ENCODE measurements at regions not wholly inside any gene's neighbourhood (a gene's known extent, or its start where the extent isn't known, plus 50 kb on each side); places are given as distances from the start of the nearest gene placed in this dataset.

DNA sequence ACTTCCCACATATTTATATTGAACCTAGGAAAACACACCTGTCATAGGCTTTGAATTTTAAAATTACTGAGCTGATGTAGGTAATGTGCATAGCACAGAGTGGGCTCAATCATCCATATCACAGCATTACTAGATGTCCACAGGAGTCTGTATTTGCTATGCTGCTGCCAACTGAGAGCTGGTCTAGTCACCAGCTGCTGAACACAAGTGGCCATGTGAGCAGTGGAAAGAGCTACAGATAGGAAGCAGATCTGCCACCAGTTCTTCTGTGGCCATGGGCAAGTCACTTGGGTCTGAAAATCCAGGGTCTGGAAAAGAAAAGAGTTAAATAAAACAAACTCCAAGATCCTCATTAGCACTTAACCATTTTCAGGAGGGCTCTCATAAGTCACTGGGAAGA is 91.8 kb downstream of the APIP start:
- H3K9me3 ChIP-seq = no peaks in the 10 kb centered on the region
- no peak overlapping the region for H3K27ac ChIP-seq (ENCODE audit: low read depth in 2 of 2, low read length in 1 of 2)
- ChIA-PET POLR2A (no interaction called here), CTCF (no interaction called here)
- no peaks in the 10 kb centered on the region for H3K9me2 ChIP-seq
- no peaks in the 10 kb centered on the region for H4K20me1 ChIP-seq (ENCODE audit: insufficient read depth)
- H3K4me3 ChIP-seq (ENCODE audit: low read depth in 2 of 2, low read length in 1 of 2) = no peak overlapping the region
- no peak for DNase-seq
- no peak overlapping the region for H3K9ac ChIP-seq
- no peaks in the 10 kb centered on the region for H3K4me1 ChIP-seq (ENCODE audit: control insufficient read depth in 1 of 2, insufficient read depth in 2 of 2, low read depth in 1 of 2, low read length in 1 of 2)
- H3K27me3 ChIP-seq (ENCODE audit: insufficient read depth) = no peaks in the 10 kb centered on the region; the same call in 1 of the 2 replicates
- no peaks in the 10 kb centered on the region for H3K79me2 ChIP-seq (ENCODE audit: insufficient read depth)
- H2AFZ ChIP-seq (ENCODE audit: low read depth) = no peak overlapping the region
- no peak for TF ChIP-seq MEF2A (IDR thresholded peaks at IDR 0.05; ENCODE audit: borderline replicate concordance, low read depth)
- TF ChIP-seq EZH2phosphoT487 (IDR thresholded peaks at IDR 0.05; ENCODE audit: borderline replicate concordance, low read depth) = no peak
- no peak for TF ChIP-seq JUND (IDR thresholded peaks at IDR 0.05)
- TF ChIP-seq, protein P1, sequence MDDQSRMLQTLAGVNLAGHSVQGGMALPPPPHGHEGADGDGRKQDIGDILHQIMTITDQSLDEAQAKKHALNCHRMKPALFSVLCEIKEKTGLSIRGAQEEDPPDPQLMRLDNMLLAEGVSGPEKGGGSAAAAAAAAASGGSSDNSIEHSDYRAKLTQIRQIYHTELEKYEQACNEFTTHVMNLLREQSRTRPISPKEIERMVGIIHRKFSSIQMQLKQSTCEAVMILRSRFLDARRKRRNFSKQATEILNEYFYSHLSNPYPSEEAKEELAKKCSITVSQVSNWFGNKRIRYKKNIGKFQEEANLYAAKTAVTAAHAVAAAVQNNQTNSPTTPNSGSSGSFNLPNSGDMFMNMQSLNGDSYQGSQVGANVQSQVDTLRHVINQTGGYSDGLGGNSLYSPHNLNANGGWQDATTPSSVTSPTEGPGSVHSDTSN (IDR thresholded peaks at IDR 0.05) = no peak
- no peak for TF ChIP-seq RFX5 (IDR thresholded peaks at IDR 0.05; ENCODE audit: low read length)
- no peak for TF ChIP-seq RCOR1 (IDR thresholded peaks at IDR 0.05; ENCODE audit: low read length)
- no peak for TF ChIP-seq ELF1 (IDR thresholded peaks at IDR 0.05)
- TF ChIP-seq TAF1 (IDR thresholded peaks at IDR 0.05; ENCODE audit: borderline replicate concordance, low read depth, low read length) = no peak
- TF ChIP-seq GABPA (IDR thresholded peaks at IDR 0.05; ENCODE audit: low read depth) = no peak
- no peak for TF ChIP-seq RXRA (IDR thresholded peaks at IDR 0.05; ENCODE audit: borderline replicate concordance, low read depth)
- TF ChIP-seq, protein P2, sequence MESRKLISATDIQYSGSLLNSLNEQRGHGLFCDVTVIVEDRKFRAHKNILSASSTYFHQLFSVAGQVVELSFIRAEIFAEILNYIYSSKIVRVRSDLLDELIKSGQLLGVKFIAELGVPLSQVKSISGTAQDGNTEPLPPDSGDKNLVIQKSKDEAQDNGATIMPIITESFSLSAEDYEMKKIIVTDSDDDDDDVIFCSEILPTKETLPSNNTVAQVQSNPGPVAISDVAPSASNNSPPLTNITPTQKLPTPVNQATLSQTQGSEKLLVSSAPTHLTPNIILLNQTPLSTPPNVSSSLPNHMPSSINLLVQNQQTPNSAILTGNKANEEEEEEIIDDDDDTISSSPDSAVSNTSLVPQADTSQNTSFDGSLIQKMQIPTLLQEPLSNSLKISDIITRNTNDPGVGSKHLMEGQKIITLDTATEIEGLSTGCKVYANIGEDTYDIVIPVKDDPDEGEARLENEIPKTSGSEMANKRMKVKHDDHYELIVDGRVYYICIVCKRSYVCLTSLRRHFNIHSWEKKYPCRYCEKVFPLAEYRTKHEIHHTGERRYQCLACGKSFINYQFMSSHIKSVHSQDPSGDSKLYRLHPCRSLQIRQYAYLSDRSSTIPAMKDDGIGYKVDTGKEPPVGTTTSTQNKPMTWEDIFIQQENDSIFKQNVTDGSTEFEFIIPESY (IDR thresholded peaks at IDR 0.05; ENCODE audit: borderline replicate concordance, low read depth) = no peak
- TF ChIP-seq CHD2 (IDR thresholded peaks at IDR 0.05; ENCODE audit: low read length, partially characterized antibody) = no peak
- TF ChIP-seq NFIC (IDR thresholded peaks at IDR 0.05; ENCODE audit: borderline replicate concordance) = no peak
- TF ChIP-seq, protein P3, sequence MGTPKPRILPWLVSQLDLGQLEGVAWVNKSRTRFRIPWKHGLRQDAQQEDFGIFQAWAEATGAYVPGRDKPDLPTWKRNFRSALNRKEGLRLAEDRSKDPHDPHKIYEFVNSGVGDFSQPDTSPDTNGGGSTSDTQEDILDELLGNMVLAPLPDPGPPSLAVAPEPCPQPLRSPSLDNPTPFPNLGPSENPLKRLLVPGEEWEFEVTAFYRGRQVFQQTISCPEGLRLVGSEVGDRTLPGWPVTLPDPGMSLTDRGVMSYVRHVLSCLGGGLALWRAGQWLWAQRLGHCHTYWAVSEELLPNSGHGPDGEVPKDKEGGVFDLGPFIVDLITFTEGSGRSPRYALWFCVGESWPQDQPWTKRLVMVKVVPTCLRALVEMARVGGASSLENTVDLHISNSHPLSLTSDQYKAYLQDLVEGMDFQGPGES (IDR thresholded peaks at IDR 0.05; ENCODE audit: low read depth, low read length) = no peak
- no peak for TF ChIP-seq NRF1 (IDR thresholded peaks at IDR 0.05; ENCODE audit: low read depth, low read length)
- TF ChIP-seq FOXJ3 (CRISPR knock-in tag; IDR thresholded peaks at IDR 0.05) = no peak
- H3K36me3 ChIP-seq (replicated peaks in 1 of 2; ENCODE audit: control insufficient read depth in 1 of 2, insufficient read depth in 2 of 2, low read length in 1 of 2) = no peaks in the 10 kb centered on the region
- H3K4me2 ChIP-seq = no peak overlapping the region
- no peaks in the 10 kb centered on the region for H3F3A ChIP-seq (replicated peaks; ENCODE audit: insufficient read depth)

DNA sequence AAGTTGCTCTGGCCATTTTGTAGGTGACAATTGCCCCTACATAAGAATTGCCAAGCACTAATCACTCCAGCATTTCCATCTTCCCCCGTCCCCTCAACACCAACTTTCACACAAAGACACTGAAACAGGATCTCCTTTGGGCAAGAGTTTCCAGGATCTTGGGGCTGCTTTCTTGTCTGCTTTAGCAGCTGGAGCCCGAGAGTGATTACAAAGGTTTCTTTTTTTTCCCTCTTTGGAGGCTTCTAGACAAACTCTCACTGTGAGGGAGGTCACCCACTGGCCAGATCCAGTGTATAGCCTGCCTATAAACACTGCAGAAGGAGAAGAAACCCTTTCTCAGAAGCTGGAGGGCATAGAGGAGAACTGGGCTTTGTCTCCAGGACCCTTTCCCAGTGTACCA is 92.5 kb downstream of the APIP start:
- Histone ChIP-seq H3K4me2 (no peak overlapping the region), H4K20me1 (ENCODE audit: insufficient read depth) (no peaks in the 10 kb centered on the region), H3K9me3 (no peaks in the 10 kb centered on the region), H3K79me2 (ENCODE audit: insufficient read depth) (no peaks in the 10 kb centered on the region), H3K36me3 (replicated peaks in 1 of 2; ENCODE audit: control insufficient read depth in 1 of 2, insufficient read depth in 2 of 2, low read length in 1 of 2) (no peaks in the 10 kb centered on the region), H3K4me3 (ENCODE audit: low read depth in 2 of 2, low read length in 1 of 2) (no peak overlapping the region), H3K9ac (no peak overlapping the region), H3K27ac (ENCODE audit: low read depth in 2 of 2, low read length in 1 of 2) (no peak overlapping the region), H3F3A (replicated peaks; ENCODE audit: insufficient read depth) (no peaks in the 10 kb centered on the region), H3K27me3 (ENCODE audit: insufficient read depth) (no peaks in the 10 kb centered on the region; the same call in 1 of the 2 replicates), H3K9me2 (no peaks in the 10 kb centered on the region), H3K4me1 (ENCODE audit: control insufficient read depth in 1 of 2, insufficient read depth in 2 of 2, low read depth in 1 of 2, low read length in 1 of 2) (no peaks in the 10 kb centered on the region), H2AFZ (ENCODE audit: low read depth) (no peak overlapping the region)
- TF ChIP-seq NRF1 (IDR thresholded peaks at IDR 0.05; ENCODE audit: low read depth, low read length) (no peak), JUND (IDR thresholded peaks at IDR 0.05) (no peak), ELF1 (IDR thresholded peaks at IDR 0.05) (no peak)
- TF ChIP-seq, protein P2 (IDR thresholded peaks at IDR 0.05; ENCODE audit: borderline replicate concordance, low read depth) = no peak
- TF ChIP-seq, protein P3 (IDR thresholded peaks at IDR 0.05; ENCODE audit: low read depth, low read length) = no peak
- WGBS (ENCODE audit: low lambda C conversion rate) = 35% methylated on average over 2 of the region's 2 CpGs
- no peak for DNase-seq
- CTCF ChIA-PET = no interaction called here
- POLR2A ChIA-PET = no interaction called here
